Ureter (tissue), 1 donor: ENCODE measurements at regions not wholly inside any gene's neighbourhood (a gene's known extent, or its start where the extent isn't known, plus 50 kb on each side); places are given as distances from the start of the nearest gene placed in this dataset.
"Not testable (repeated sequence)": the region's sequence is repeated elsewhere in the genome, so short reads cannot be mapped to it uniquely, and the experiment has no call there.

ENCODE experiments used
- DNase-seq: peaks from one replicate; pipeline ENCODE4 v3.0.0-alpha.2; 2020; ENCODE audit warnings: low spot score
- donor health status: DM: yes; HTN: yes; CAD: no.

- no peak for DNase-seq
Measured at GRCh38 chr1:91605566-91605965, 104.9 kb downstream of the CDC7 start.

GRCh38 chr1:91606546-91607078 is 106.0 kb downstream of the CDC7 start:
- DNase-seq: no peak

GRCh38 chr1:91607686-91608085 is 107.0 kb downstream of the CDC7 start:
- not testable (repeated sequence) for DNase-seq

- DNase-seq: no peak
Measured at GRCh38 chr1:91608876-91609275, 108.2 kb downstream of the CDC7 start.

- no peak for DNase-seq
Measured at GRCh38 chr1:91609551-91609950, 108.9 kb downstream of the CDC7 start.

GRCh38 chr1:91610102-91610501 is 109.5 kb downstream of the CDC7 start:
- no peak for DNase-seq

- no peak for DNase-seq
Measured at GRCh38 chr1:91610789-91611188, 110.1 kb downstream of the CDC7 start.

- peak; percentile 74 for DNase-seq
Measured at GRCh38 chr1:91611483-91611917, 110.8 kb downstream of the CDC7 start.

- DNase-seq: no peak
Measured at GRCh38 chr1:91613595-91613994, 112.9 kb downstream of the CDC7 start.

- no peak for DNase-seq
Measured at GRCh38 chr1:91616712-91617111, 116.1 kb downstream of the CDC7 start.

- DNase-seq: no peak
Measured at GRCh38 chr1:91617285-91617765, 116.7 kb downstream of the CDC7 start.

- DNase-seq: no peak
Measured at GRCh38 chr1:91619881-91620280, 119.2 kb downstream of the CDC7 start.

- no peak for DNase-seq
Measured at GRCh38 chr1:91621360-91621759, 120.7 kb downstream of the CDC7 start.

GRCh38 chr1:91621907-91622306 is 121.3 kb downstream of the CDC7 start:
- DNase-seq: no peak

- peak; percentile 83 for DNase-seq
Measured at GRCh38 chr1:91622616-91623015, 122.0 kb downstream of the CDC7 start.

- no peak for DNase-seq
Measured at GRCh38 chr1:91623020-91623419, 122.4 kb downstream of the CDC7 start.

- DNase-seq: no peak
Measured at GRCh38 chr1:91624331-91624730, 123.7 kb downstream of the CDC7 start.
